GM23338 (cell line): ENCODE measurements at regions not wholly inside any gene's neighbourhood (a gene's known extent, or its start where the extent isn't known, plus 50 kb on each side); places are given as distances from the start of the nearest gene placed in this dataset.

ENCODE experiments used
- ATAC-seq: fragments of 200-7000 bp; cut with Tn5 transposase; 3 replicates; pipeline ENCODE4 v1.9.1; 2020
- DNase-seq: peaks from one replicate; pipeline ENCODE4 v3.0.0-alpha.2; 2015; ENCODE audit warnings: low spot score
- H2AFZ ChIP-seq: fragments of 200-600 bp; sonication (generic); 2 replicates; pipeline ENCODE4 v1.8.0; 2016; ENCODE audit warnings: antibody characterized with exemption, mild to moderate bottlenecking, moderate library complexity
- H3F3A ChIP-seq: fragments of 200-600 bp; sonication (generic); replicated peaks from 2 replicates; pipeline ENCODE4 v1.8.0; 2017; ENCODE audit warnings: antibody characterized with exemption, mixed run types, low read depth
- H3K27ac ChIP-seq: fragments of 200-600 bp; sonication (generic); 2 replicates; pipeline ENCODE4 v1.6.1; 2016; ENCODE audit warnings: low read depth
- H3K27me3 ChIP-seq: fragments of 200-600 bp; sonication (generic); 2 replicates; pipeline ENCODE4 v1.8.0; 2016; ENCODE audit warnings: mild to moderate bottlenecking, mixed run types, moderate library complexity; ENCODE audit not compliant: insufficient read depth
- H3K36me3 ChIP-seq: fragments of 200-600 bp; sonication (generic); 2 replicates; pipeline ENCODE4 v1.8.0; 2016; ENCODE audit warnings: mild to moderate bottlenecking; ENCODE audit not compliant: insufficient read depth
- H3K4me1 ChIP-seq: fragments of 200-600 bp; sonication (generic); 2 replicates; pipeline ENCODE4 v1.8.0; 2016; ENCODE audit warnings: mild to moderate bottlenecking, moderate library complexity; ENCODE audit not compliant: insufficient read depth
- H3K4me2 ChIP-seq: fragments of 200-600 bp; sonication (generic); 2 replicates; pipeline ENCODE4 v1.7.1; 2017; ENCODE audit warnings: mixed run types
- H3K4me3 ChIP-seq: fragments of 200-600 bp; sonication (generic); 2 replicates; pipeline ENCODE4 v1.6.1; 2016; ENCODE audit warnings: mixed run types
- H3K79me2 ChIP-seq: fragments of 200-600 bp; sonication (generic); replicated peaks from 2 replicates; pipeline ENCODE4 v1.8.0; 2017; ENCODE audit warnings: mild to moderate bottlenecking; ENCODE audit not compliant: insufficient read depth
- H3K9me2 ChIP-seq: fragments of 200-600 bp; sonication (generic); 2 replicates; pipeline ENCODE4 v1.8.0; 2017; ENCODE audit not compliant: insufficient read depth
- H4K20me1 ChIP-seq: fragments of 200-600 bp; sonication (generic); replicated peaks from 2 replicates; pipeline ENCODE4 v1.8.0; 2017; ENCODE audit warnings: mild to moderate bottlenecking; ENCODE audit not compliant: insufficient read depth
- H3K27ac Mint-ChIP-seq: 2 replicates; pipeline ENCODE4 v1.8.0; 2020; ENCODE audit warnings: inconsistent platforms, mild to moderate bottlenecking, moderate library complexity, mixed read lengths
- H3K27me3 Mint-ChIP-seq: 3 replicates; pipeline ENCODE4 v1.8.0; 2022; ENCODE audit warnings: low read depth, mild to moderate bottlenecking, moderate library complexity, mixed read lengths, inconsistent platforms; ENCODE audit not compliant: insufficient read depth, poor library complexity
- H3K36me3 Mint-ChIP-seq: 3 replicates; pipeline ENCODE4 v1.8.0; 2021; ENCODE audit warnings: low read depth, mild to moderate bottlenecking, inconsistent platforms, moderate library complexity, mixed read lengths
- H3K4me1 Mint-ChIP-seq: 3 replicates; pipeline ENCODE4 v1.8.0; 2020; ENCODE audit warnings: mild to moderate bottlenecking, inconsistent platforms, mixed read lengths
- H3K4me3 Mint-ChIP-seq: 3 replicates; pipeline ENCODE4 v1.8.0; 2021; ENCODE audit warnings: moderate library complexity, mild to moderate bottlenecking, inconsistent platforms, mixed read lengths
- H3K9me3 Mint-ChIP-seq: 3 replicates; pipeline ENCODE4 v1.8.0; 2020; ENCODE audit warnings: moderate library complexity, mild to moderate bottlenecking, inconsistent platforms, mixed read lengths
- CREB1 ChIP-seq: fragments of 250-450 bp; sonication (Bioruptor Pico); IDR thresholded peaks from 2 replicates; pipeline ENCODE4 v1.5.0; 2020; ENCODE audit warnings: low read depth, mild to moderate bottlenecking, moderate library complexity
- EZH2 ChIP-seq: fragments of 200-600 bp; sonication (generic); IDR thresholded peaks from one replicate; pipeline ENCODE4 v1.8.0; 2017; ENCODE audit warnings: antibody characterized with exemption, mild to moderate bottlenecking, low read depth; ENCODE audit not compliant: unreplicated experiment
- EZH2phosphoT487 ChIP-seq: fragments of 200-600 bp; sonication (generic); IDR thresholded peaks from one replicate; pipeline ENCODE4 v1.8.1; 2018; ENCODE audit warnings: antibody characterized with exemption; ENCODE audit not compliant: unreplicated experiment
- JUNB ChIP-seq: IDR thresholded peaks from one replicate; pipeline ENCODE4 v1.6.1; 2016; ENCODE audit warnings: antibody characterized with exemption; ENCODE audit not compliant: unreplicated experiment
- NANOG ChIP-seq: IDR thresholded peaks from 2 replicates; pipeline ENCODE4 v1.6.1; 2016; ENCODE audit warnings: antibody characterized with exemption, borderline replicate concordance
- POLR2AphosphoS5 ChIP-seq: IDR thresholded peaks from 2 replicates; pipeline ENCODE4 v1.6.1; 2016; ENCODE audit warnings: antibody characterized with exemption, low read depth
- REST ChIP-seq: IDR thresholded peaks from one replicate; pipeline ENCODE4 v1.6.1; 2018; ENCODE audit warnings: antibody characterized with exemption; ENCODE audit not compliant: unreplicated experiment
- STAT1 ChIP-seq: IDR thresholded peaks from one replicate; pipeline ENCODE4 v1.6.1; 2016; ENCODE audit warnings: antibody characterized with exemption; ENCODE audit not compliant: unreplicated experiment
- ZNF114 ChIP-seq: fragments of 250-450 bp; sonication (Bioruptor Pico); IDR thresholded peaks from 2 replicates; pipeline ENCODE4 v1.5.0; 2020; ENCODE audit warnings: mild to moderate bottlenecking, moderate library complexity
- ZNF331 ChIP-seq: fragments of 250-450 bp; sonication (Bioruptor Pico); IDR thresholded peaks from 2 replicates; pipeline ENCODE4 v1.5.0; 2020; ENCODE audit warnings: low read depth, mild to moderate bottlenecking, moderate library complexity
- ZNF462 ChIP-seq: fragments of 250-450 bp; sonication (Bioruptor Pico); IDR thresholded peaks from 2 replicates; pipeline ENCODE4 v1.5.0; 2020; ENCODE audit warnings: mild to moderate bottlenecking, moderate library complexity
- TF ChIP-seq, protein P1 (sequence below): IDR thresholded peaks from 2 replicates; pipeline ENCODE4 v1.6.1; 2016; ENCODE audit warnings: antibody characterized with exemption
- TF ChIP-seq, protein P2 (sequence below), 2 experiments: fragments of 200-600 bp in 1 of 2; sonication (generic) in 1 of 2; conservative IDR thresholded peaks; 2 replicates each; pipeline versions ENCODE4 v1.5.1 to v1.6.1; 2016 to 2017; ENCODE audit warnings: antibody characterized with exemption in 2 of 2, low read depth in 2 of 2, mild to moderate bottlenecking in 2 of 2, moderate library complexity in 1 of 2

- TF ChIP-seq ZNF462 (CRISPR knock-in tag) (no peak), POLR2AphosphoS5 (no peak), CREB1 (CRISPR knock-in tag) (no peak), STAT1 (no peak), EZH2phosphoT487 (no peak), NANOG (no peak)
Measured at GRCh38 chr7:153065051-153065450, 305.5 kb downstream of the ACTR3B start (continued).

DNA sequence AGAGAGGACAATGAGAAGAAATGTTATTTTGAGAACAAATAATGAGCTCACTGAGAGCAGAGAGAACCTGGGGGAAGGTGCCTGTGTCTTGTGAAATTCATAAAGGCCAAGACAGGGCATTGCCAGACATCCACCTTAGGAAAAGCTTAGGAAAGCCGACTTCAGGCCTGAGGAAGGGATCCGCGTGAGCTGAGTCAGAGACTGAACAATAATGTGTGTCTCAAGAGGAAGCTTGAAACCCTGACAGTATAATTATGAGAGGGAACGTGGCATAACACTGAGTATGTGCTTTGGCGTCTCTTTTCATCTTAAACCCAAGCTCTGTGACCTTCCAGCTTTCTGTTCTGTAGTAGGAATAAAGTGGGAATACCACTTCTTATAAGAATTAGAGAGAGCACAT is 307.2 kb downstream of the ACTR3B start:
- H3K4me2 ChIP-seq = no peak overlapping the region
- peaks cover 13% of the 10 kb centered on the region for H3K9me2 ChIP-seq
- no peak overlapping the region for H2AFZ ChIP-seq
- no peak overlapping the region for H3K27ac ChIP-seq
- no peaks in the 10 kb centered on the region for H3K27me3 ChIP-seq
- H3K9me3 Mint-ChIP-seq = no peaks in the 10 kb centered on the region; the same call in 2 of the 3 replicates
- no peaks in the 10 kb centered on the region for H3F3A ChIP-seq
- H3K4me1 ChIP-seq = no peaks in the 10 kb centered on the region
- no peaks in the 10 kb centered on the region for H3K36me3 Mint-ChIP-seq
- no peak overlapping the region for H3K27ac Mint-ChIP-seq
- no peak overlapping the region for H3K4me3 ChIP-seq
- no peaks in the 10 kb centered on the region for H3K36me3 ChIP-seq
- no peaks in the 10 kb centered on the region for H3K4me1 Mint-ChIP-seq
- DNase-seq (no peak), ATAC-seq (no peak)
- H3K79me2 ChIP-seq = no peaks in the 10 kb centered on the region
- no peak overlapping the region for H3K4me3 Mint-ChIP-seq
- no peaks in the 10 kb centered on the region for H4K20me1 ChIP-seq
- peaks cover 2% of the 10 kb centered on the region for H3K27me3 Mint-ChIP-seq
- TF ChIP-seq, protein P1, sequence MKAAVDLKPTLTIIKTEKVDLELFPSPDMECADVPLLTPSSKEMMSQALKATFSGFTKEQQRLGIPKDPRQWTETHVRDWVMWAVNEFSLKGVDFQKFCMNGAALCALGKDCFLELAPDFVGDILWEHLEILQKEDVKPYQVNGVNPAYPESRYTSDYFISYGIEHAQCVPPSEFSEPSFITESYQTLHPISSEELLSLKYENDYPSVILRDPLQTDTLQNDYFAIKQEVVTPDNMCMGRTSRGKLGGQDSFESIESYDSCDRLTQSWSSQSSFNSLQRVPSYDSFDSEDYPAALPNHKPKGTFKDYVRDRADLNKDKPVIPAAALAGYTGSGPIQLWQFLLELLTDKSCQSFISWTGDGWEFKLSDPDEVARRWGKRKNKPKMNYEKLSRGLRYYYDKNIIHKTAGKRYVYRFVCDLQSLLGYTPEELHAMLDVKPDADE = no peak
- no peak for TF ChIP-seq EZH2phosphoT487
- TF ChIP-seq ZNF114 (CRISPR knock-in tag) = no peak
- TF ChIP-seq, protein P2, sequence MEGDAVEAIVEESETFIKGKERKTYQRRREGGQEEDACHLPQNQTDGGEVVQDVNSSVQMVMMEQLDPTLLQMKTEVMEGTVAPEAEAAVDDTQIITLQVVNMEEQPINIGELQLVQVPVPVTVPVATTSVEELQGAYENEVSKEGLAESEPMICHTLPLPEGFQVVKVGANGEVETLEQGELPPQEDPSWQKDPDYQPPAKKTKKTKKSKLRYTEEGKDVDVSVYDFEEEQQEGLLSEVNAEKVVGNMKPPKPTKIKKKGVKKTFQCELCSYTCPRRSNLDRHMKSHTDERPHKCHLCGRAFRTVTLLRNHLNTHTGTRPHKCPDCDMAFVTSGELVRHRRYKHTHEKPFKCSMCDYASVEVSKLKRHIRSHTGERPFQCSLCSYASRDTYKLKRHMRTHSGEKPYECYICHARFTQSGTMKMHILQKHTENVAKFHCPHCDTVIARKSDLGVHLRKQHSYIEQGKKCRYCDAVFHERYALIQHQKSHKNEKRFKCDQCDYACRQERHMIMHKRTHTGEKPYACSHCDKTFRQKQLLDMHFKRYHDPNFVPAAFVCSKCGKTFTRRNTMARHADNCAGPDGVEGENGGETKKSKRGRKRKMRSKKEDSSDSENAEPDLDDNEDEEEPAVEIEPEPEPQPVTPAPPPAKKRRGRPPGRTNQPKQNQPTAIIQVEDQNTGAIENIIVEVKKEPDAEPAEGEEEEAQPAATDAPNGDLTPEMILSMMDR (conservative IDR thresholded peaks at IDR 0.05; ENCODE audit: low read depth in 2 of 2) = no peak
- no peak for TF ChIP-seq JUNB
- no peak for TF ChIP-seq REST
- no peak for TF ChIP-seq CREB1 (CRISPR knock-in tag)
- no peak for TF ChIP-seq ZNF331
- no peak for TF ChIP-seq EZH2
